HepG2 (cell line): ENCODE measurements at regions not wholly inside any gene's neighbourhood (a gene's known extent, or its start where the extent isn't known, plus 50 kb on each side); places are given as distances from the start of the nearest gene placed in this dataset.

Source experiments
- ATAC-seq: fragments of 200-7000 bp; cut with Tn5 transposase; 3 replicates; pipeline ENCODE4 v1.9.1; 2020; ENCODE audit warnings: mild to moderate bottlenecking, moderate library complexity
- BruUV-seq: library from RNA; stranded (reverse); fragments of 400-500 nt; replicated peaks from 2 replicates; lab custom pipeline; 2021; lab: Mats Ljungman, UMichigan
- CTCF ChIA-PET: fragments of 300-600 bp; formaldehyde crosslinking; extraction: SDS; loops from one replicate; lab custom pipeline; 2021; ENCODE audit warnings: low total read pairs, inconsistent platforms, low intra/inter-chr PET ratio; lab: Yijun Ruan, JAX
- POLR2A ChIA-PET: fragments of 350-600 bp; sonication (Branson Sonifier 250); formaldehyde crosslinking; loops from one replicate; lab custom pipeline; 2020; ENCODE audit warnings: antibody characterized with exemption, inconsistent platforms; lab: Yijun Ruan, JAX
- DNase-seq: peaks from one replicate; pipeline ENCODE4 v3.0.0-alpha.2; 2015; ENCODE audit warnings: low spot score
- FAIRE-seq: peaks from 3 replicates; lab custom pipeline; 2011; peaks lifted over from hg19 to GRCh38; lab: Jason Lieb, UNC
- H2AFZ ChIP-seq: one replicate; pipeline ENCODE4 v1.6.1; 2011; ENCODE audit warnings: low read length, inconsistent platforms
- H3K27ac ChIP-seq: fragments of 300-600 bp; 3 replicates; pipeline ENCODE4 v1.8.0; 2011; ENCODE audit warnings: mixed run types, mild to moderate bottlenecking, mixed read lengths, low read length, inconsistent platforms; ENCODE audit not compliant: insufficient read depth; ENCODE audit errors: extremely low read length
- H3K27me3 ChIP-seq, 2 experiments: fragments of 200-600 bp in 1 of 2; 2 replicates in 1 of 2; 3 replicates in 1 of 2; pipeline versions ENCODE4 v1.6.0 to v1.8.0; 2011; ENCODE audit warnings: low read length in 2 of 2, mild to moderate bottlenecking in 2 of 2, moderate library complexity in 2 of 2, inconsistent platforms in 1 of 2; ENCODE audit not compliant: insufficient read depth in 2 of 2, control insufficient read depth in 1 of 2
- H3K36me3 ChIP-seq, 2 experiments: fragments of 200-600 bp in 1 of 2; replicated peaks in 1 of 2; 2 replicates in 1 of 2; 3 replicates in 1 of 2; pipeline versions ENCODE4 v1.5.1 to v1.8.0; 2011; ENCODE audit warnings: low read length in 2 of 2, inconsistent platforms in 1 of 2; ENCODE audit not compliant: insufficient read depth in 2 of 2, control insufficient read depth in 1 of 2
- H3K4me1 ChIP-seq: 2 replicates; pipeline ENCODE4 v1.5.1; 2012; ENCODE audit warnings: low read length, inconsistent platforms; ENCODE audit not compliant: insufficient read depth
- H3K4me2 ChIP-seq: 2 replicates; pipeline ENCODE4 v1.6.0; 2011; ENCODE audit warnings: low read depth, low read length, inconsistent platforms
- H3K4me3 ChIP-seq, 3 experiments: fragments of 200-600 bp in 1 of 3; sonication (generic), shearing (Covaris generic) in 1 of 3; replicated peaks in 1 of 3; 2 replicates each; pipeline ENCODE4 v1.5.1; 2011 to 2016; ENCODE audit warnings: low read length in 3 of 3, inconsistent platforms in 2 of 3, low read depth in 2 of 3, mild to moderate bottlenecking in 2 of 3, control low read depth in 1 of 3, mixed read lengths in 1 of 3; ENCODE audit not compliant: insufficient read depth in 1 of 3
- H3K79me2 ChIP-seq: one replicate; pipeline ENCODE4 v1.6.1; 2011; ENCODE audit warnings: low read length, inconsistent platforms; ENCODE audit not compliant: insufficient read depth
- H3K9ac ChIP-seq: 2 replicates; pipeline ENCODE4 v1.6.0; 2011; ENCODE audit warnings: mild to moderate bottlenecking, low read depth, low read length, inconsistent platforms; ENCODE audit not compliant: insufficient read depth
- H3K9me3 ChIP-seq: 2 replicates; pipeline ENCODE4 v1.5.1; 2012; ENCODE audit warnings: mild to moderate bottlenecking, low read length
- H4K20me1 ChIP-seq: 2 replicates; pipeline ENCODE4 v1.6.0; 2011; ENCODE audit warnings: inconsistent platforms, mild to moderate bottlenecking, low read length, moderate library complexity; ENCODE audit not compliant: insufficient read depth
- KLF6 ChIP-seq: IDR thresholded peaks from 2 replicates; pipeline ENCODE4 v1.8.0; 2016; ENCODE audit warnings: missing biosample characterization, missing genetic modification reagents
- NR2F6 ChIP-seq, 2 experiments: IDR thresholded peaks; 2 replicates each; pipeline ENCODE4 v1.6.1; 2016; ENCODE audit warnings: antibody characterized with exemption in 1 of 2, mild to moderate bottlenecking in 1 of 2
- PHF5A ChIP-seq: IDR thresholded peaks from one replicate; pipeline ENCODE4 v1.6.1; 2018; ENCODE audit warnings: low read depth, missing genetic modification reagents; ENCODE audit not compliant: unreplicated experiment
- PRMT3 ChIP-seq: sonication (generic); formaldehyde crosslinking; IDR thresholded peaks from 2 replicates; pipeline ENCODE4 v1.8.1; 2022; ENCODE audit warnings: low read depth, mild to moderate bottlenecking, moderate library complexity, missing genetic modification reagents, borderline replicate concordance
- SNAI1 ChIP-seq: sonication (generic); formaldehyde crosslinking; IDR thresholded peaks from 2 replicates; pipeline ENCODE4 v1.5.0; 2020; ENCODE audit warnings: mild to moderate bottlenecking, missing genetic modification reagents, borderline replicate concordance
- ZNF101 ChIP-seq: sonication (generic); formaldehyde crosslinking; IDR thresholded peaks from 2 replicates; pipeline ENCODE4 v1.4.0; 2020; ENCODE audit warnings: mild to moderate bottlenecking, low read depth, missing genetic modification reagents, borderline replicate concordance
- ZNF788 ChIP-seq: sonication (generic); formaldehyde crosslinking; IDR thresholded peaks from 2 replicates; pipeline ENCODE4 v1.5.0; 2020; ENCODE audit warnings: mild to moderate bottlenecking, missing genetic modification reagents, borderline replicate concordance
- WGBS: methylation state at CpG from one replicate; pipeline ENCODE4 v1.1.6; 2017; ENCODE audit warnings: low lambda C conversion rate; 5-methylcytosine and 5-hydroxymethylcytosine counted together
- in situ Hi-C: cut with HindIII; loops from 2 replicates; pipeline ENCODE4 v1.10.0; 2017; ENCODE audit warnings: low pct_unique_long_range_greater_than_20kb; ENCODE audit not compliant: extremely low pct_ligation_motif_present
- intact Hi-C: fragments of 100-400 bp; cut with micrococcal nuclease; formaldehyde crosslinking; loops from one replicate; pipeline ENCODE4 v1.10.0; 2022; ENCODE audit not compliant: unreplicated experiment
- TF ChIP-seq, protein P1 (sequence below): sonication (generic); formaldehyde crosslinking; IDR thresholded peaks from 2 replicates; pipeline ENCODE4 v1.4.0; 2020; ENCODE audit warnings: mild to moderate bottlenecking, missing genetic modification reagents, borderline replicate concordance
- TF ChIP-seq, protein P2 (sequence below): sonication (generic); formaldehyde crosslinking; IDR thresholded peaks from 2 replicates; pipeline ENCODE4 v1.4.0; 2020; ENCODE audit warnings: missing genetic modification reagents, borderline replicate concordance
- TF ChIP-seq, protein P3 (sequence below): sonication (generic); formaldehyde crosslinking; IDR thresholded peaks from 2 replicates; pipeline ENCODE4 v1.4.0; 2020; ENCODE audit warnings: mild to moderate bottlenecking, missing genetic modification reagents
- TF ChIP-seq, protein P4 (sequence below): sonication (generic); formaldehyde crosslinking; conservative IDR thresholded peaks from 2 replicates; pipeline ENCODE4 v1.8.1; 2023; ENCODE audit warnings: missing genetic modification reagents

DNA sequence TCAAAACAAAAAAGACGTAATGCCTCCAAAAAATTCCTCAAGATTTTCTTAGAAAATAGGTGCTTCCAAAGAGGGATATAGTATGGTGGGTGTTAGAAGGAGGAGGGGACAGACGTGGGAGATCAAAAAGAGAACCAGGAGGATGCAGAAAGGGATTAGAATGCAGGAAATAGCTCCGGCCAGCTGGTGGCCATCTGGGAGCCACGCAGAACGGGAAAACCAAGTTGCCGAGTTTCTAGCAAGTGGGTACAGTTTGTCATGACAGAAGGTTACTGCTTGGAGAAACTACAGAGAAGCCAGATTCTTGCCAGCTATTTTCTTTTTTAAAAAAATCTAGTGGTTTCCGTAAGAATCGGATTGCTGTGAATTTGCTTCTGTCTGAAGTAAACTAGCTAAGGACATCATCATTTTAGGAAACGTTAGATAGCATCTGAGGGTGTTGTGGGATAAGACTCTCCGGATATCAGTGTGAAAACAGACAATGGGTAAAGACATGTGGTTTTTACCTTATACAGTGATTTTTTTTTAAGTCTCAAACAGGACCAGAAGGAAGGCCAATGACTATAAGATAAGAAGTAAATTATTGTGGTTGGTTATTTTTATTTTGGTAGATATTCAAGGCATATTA, 104.9 kb downstream of the HSPH1 start:
- CTCF ChIA-PET, result no interaction called here
- POLR2A ChIA-PET, result no interaction called here
- TF ChIP-seq, protein P1, sequence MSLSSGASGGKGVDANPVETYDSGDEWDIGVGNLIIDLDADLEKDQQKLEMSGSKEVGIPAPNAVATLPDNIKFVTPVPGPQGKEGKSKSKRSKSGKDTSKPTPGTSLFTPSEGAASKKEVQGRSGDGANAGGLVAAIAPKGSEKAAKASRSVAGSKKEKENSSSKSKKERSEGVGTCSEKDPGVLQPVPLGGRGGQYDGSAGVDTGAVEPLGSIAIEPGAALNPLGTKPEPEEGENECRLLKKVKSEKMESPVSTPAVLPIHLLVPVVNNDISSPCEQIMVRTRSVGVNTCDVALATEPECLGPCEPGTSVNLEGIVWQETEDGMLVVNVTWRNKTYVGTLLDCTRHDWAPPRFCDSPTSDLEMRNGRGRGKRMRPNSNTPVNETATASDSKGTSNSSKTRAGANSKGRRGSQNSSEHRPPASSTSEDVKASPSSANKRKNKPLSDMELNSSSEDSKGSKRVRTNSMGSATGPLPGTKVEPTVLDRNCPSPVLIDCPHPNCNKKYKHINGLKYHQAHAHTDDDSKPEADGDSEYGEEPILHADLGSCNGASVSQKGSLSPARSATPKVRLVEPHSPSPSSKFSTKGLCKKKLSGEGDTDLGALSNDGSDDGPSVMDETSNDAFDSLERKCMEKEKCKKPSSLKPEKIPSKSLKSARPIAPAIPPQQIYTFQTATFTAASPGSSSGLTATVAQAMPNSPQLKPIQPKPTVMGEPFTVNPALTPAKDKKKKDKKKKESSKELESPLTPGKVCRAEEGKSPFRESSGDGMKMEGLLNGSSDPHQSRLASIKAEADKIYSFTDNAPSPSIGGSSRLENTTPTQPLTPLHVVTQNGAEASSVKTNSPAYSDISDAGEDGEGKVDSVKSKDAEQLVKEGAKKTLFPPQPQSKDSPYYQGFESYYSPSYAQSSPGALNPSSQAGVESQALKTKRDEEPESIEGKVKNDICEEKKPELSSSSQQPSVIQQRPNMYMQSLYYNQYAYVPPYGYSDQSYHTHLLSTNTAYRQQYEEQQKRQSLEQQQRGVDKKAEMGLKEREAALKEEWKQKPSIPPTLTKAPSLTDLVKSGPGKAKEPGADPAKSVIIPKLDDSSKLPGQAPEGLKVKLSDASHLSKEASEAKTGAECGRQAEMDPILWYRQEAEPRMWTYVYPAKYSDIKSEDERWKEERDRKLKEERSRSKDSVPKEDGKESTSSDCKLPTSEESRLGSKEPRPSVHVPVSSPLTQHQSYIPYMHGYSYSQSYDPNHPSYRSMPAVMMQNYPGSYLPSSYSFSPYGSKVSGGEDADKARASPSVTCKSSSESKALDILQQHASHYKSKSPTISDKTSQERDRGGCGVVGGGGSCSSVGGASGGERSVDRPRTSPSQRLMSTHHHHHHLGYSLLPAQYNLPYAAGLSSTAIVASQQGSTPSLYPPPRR, result no peak
- no peak for TF ChIP-seq NR2F6 (IDR thresholded peaks at IDR 0.05)
- no peak for TF ChIP-seq NR2F6 (CRISPR knock-in tag; IDR thresholded peaks at IDR 0.05)
- no peak for TF ChIP-seq SNAI1 (CRISPR knock-in tag)
- TF ChIP-seq, protein P2, sequence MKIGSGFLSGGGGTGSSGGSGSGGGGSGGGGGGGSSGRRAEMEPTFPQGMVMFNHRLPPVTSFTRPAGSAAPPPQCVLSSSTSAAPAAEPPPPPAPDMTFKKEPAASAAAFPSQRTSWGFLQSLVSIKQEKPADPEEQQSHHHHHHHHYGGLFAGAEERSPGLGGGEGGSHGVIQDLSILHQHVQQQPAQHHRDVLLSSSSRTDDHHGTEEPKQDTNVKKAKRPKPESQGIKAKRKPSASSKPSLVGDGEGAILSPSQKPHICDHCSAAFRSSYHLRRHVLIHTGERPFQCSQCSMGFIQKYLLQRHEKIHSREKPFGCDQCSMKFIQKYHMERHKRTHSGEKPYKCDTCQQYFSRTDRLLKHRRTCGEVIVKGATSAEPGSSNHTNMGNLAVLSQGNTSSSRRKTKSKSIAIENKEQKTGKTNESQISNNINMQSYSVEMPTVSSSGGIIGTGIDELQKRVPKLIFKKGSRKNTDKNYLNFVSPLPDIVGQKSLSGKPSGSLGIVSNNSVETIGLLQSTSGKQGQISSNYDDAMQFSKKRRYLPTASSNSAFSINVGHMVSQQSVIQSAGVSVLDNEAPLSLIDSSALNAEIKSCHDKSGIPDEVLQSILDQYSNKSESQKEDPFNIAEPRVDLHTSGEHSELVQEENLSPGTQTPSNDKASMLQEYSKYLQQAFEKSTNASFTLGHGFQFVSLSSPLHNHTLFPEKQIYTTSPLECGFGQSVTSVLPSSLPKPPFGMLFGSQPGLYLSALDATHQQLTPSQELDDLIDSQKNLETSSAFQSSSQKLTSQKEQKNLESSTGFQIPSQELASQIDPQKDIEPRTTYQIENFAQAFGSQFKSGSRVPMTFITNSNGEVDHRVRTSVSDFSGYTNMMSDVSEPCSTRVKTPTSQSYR, result no peak
- no peak for TF ChIP-seq PHF5A
- TF ChIP-seq KLF6 (CRISPR knock-in tag), result no peak
- no peak for TF ChIP-seq ZNF101 (CRISPR knock-in tag)
- no peak for TF ChIP-seq ZNF788 (CRISPR knock-in tag)
- TF ChIP-seq, protein P3, sequence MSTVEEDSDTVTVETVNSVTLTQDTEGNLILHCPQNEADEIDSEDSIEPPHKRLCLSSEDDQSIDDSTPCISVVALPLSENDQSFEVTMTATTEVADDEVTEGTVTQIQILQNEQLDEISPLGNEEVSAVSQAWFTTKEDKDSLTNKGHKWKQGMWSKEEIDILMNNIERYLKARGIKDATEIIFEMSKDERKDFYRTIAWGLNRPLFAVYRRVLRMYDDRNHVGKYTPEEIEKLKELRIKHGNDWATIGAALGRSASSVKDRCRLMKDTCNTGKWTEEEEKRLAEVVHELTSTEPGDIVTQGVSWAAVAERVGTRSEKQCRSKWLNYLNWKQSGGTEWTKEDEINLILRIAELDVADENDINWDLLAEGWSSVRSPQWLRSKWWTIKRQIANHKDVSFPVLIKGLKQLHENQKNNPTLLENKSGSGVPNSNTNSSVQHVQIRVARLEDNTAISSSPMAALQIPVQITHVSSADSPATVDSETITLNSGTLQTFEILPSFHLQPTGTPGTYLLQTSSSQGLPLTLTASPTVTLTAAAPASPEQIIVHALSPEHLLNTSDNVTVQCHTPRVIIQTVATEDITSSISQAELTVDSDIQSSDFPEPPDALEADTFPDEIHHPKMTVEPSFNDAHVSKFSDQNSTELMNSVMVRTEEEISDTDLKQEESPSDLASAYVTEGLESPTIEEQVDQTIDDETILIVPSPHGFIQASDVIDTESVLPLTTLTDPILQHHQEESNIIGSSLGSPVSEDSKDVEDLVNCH (CRISPR knock-in tag), result no peak
- TF ChIP-seq PRMT3, result no peak
- TF ChIP-seq, protein P4, sequence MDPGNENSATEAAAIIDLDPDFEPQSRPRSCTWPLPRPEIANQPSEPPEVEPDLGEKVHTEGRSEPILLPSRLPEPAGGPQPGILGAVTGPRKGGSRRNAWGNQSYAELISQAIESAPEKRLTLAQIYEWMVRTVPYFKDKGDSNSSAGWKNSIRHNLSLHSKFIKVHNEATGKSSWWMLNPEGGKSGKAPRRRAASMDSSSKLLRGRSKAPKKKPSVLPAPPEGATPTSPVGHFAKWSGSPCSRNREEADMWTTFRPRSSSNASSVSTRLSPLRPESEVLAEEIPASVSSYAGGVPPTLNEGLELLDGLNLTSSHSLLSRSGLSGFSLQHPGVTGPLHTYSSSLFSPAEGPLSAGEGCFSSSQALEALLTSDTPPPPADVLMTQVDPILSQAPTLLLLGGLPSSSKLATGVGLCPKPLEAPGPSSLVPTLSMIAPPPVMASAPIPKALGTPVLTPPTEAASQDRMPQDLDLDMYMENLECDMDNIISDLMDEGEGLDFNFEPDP (CRISPR knock-in tag), result no peak

More for the DNA sequence above, 104.9 kb downstream of the HSPH1 start:
- no peak overlapping the region for H3K4me3 ChIP-seq
- no peaks in the 10 kb centered on the region for H3K79me2 ChIP-seq
- no peak overlapping the region for H3K9ac ChIP-seq
- BruUV-seq, result no TSS peak
- H3K4me1 ChIP-seq, result no peaks in the 10 kb centered on the region
- no peaks in the 10 kb centered on the region for H4K20me1 ChIP-seq
- no peaks in the 10 kb centered on the region for H3K9me3 ChIP-seq
- FAIRE-seq (no peak), DNase-seq (no peak), ATAC-seq (no peak)
- H3K36me3 ChIP-seq, result no peaks in the 10 kb centered on the region
- H3K27me3 ChIP-seq, result peaks cover 0 to 7% of the 10 kb centered on the region in 2 experiments; a peak in 3 of 5 replicates
- no peak overlapping the region for H3K27ac ChIP-seq
- intact Hi-C loops, result no loop called here
- in situ Hi-C loops, result no loop called here
- H2AFZ ChIP-seq, result no peak overlapping the region
- 3% methylated on average over 10 of the region's 10 CpGs for WGBS
- no peak overlapping the region for H3K4me2 ChIP-seq
